BE2C (cell line): ENCODE measurements at regions not wholly inside any gene's neighbourhood (a gene's known extent, or its start where the extent isn't known, plus 50 kb on each side); places are given as distances from the start of the nearest gene placed in this dataset.

Experiments
- DNase-seq: peaks from one replicate; pipeline ENCODE4 v3.0.0-alpha.2; 2020
- H3K27me3 ChIP-seq: fragments of 250-450 bp; sonication (Bioruptor Pico); 2 replicates; pipeline ENCODE4 v1.5.1; 2020; ENCODE audit warnings: mild to moderate bottlenecking
- H3K36me3 ChIP-seq: fragments of 250-450 bp; sonication (Bioruptor Pico); 2 replicates; pipeline ENCODE4 v1.5.1; 2020; ENCODE audit warnings: mild to moderate bottlenecking
- H3K4me1 ChIP-seq: fragments of 250-450 bp; sonication (Bioruptor Pico); 2 replicates; pipeline ENCODE4 v1.5.1; 2020
- H3K4me3 ChIP-seq: 2 replicates; pipeline ENCODE4 v1.5.1; 2011; ENCODE audit warnings: low read depth, low read length
- H3K9me3 ChIP-seq: fragments of 250-450 bp; sonication (Bioruptor Pico); 2 replicates; pipeline ENCODE4 v1.5.1; 2020
- CTCF ChIP-seq: IDR thresholded peaks from 2 replicates; pipeline ENCODE4 v1.5.1; 2012; ENCODE audit warnings: mild to moderate bottlenecking, low read depth, low read length

DNA sequence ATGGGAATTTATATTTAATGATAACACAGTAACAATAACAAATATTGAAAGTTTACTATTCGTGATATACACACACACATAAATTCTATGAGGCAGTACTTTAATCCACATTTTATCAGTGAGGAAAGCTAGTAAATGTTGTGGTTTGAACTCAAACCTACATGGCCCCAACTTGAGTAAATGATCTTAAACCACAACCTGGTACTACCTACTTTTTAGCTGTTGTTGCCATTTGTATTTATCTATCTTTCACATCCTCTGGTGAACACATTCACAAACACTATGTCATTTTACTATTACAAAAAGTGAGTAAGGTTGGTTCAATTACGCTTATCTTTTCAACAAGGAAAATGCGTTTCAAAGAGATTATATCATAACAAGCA lies 186.1 kb downstream of the SMC2 start:
- Histone ChIP-seq H3K9me3 (no peaks in the 10 kb centered on the region), H3K4me3 (no peak overlapping the region), H3K27me3 (no peaks in the 10 kb centered on the region), H3K4me1 (no peaks in the 10 kb centered on the region), H3K36me3 (no peaks in the 10 kb centered on the region)
- TF ChIP-seq CTCF: no peak
- no peak for DNase-seq

- Histone ChIP-seq H3K36me3 (no peaks in the 10 kb centered on the region), H3K9me3 (no peaks in the 10 kb centered on the region), H3K4me3 (no peak overlapping the region), H3K27me3 (no peaks in the 10 kb centered on the region), H3K4me1 (no peaks in the 10 kb centered on the region)
- TF ChIP-seq CTCF: no peak
- no peak for DNase-seq
These were observed 186.6 kb downstream of the SMC2 start for GRCh38 chr9:104280711-104281110.

GRCh38 chr9:104286187-104286586 lies 192.1 kb downstream of the SMC2 start:
- Histone ChIP-seq H3K9me3 (no peaks in the 10 kb centered on the region), H3K4me3 (no peak overlapping the region), H3K36me3 (no peaks in the 10 kb centered on the region), H3K27me3 (no peaks in the 10 kb centered on the region), H3K4me1 (no peaks in the 10 kb centered on the region)
- DNase-seq: no peak
- no peak for TF ChIP-seq CTCF

DNA sequence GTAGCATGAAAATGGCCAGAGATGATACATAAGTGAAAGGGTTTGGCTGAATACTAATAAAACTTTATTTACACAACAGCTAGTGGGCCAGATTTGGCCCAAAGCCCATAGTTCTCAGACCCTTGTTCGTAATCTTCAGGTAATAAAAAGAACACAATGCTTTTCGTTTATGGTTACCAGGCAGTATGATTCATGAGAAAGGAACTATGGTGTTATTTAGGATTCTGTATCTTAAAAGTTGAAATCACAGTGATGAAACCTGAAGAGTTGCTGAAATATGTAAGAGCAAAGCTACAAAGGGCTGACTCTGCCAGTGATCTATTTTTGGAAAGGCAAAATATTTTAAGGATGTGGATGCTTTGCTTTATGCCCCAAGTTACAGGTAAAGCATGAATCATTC lies 192.7 kb downstream of the SMC2 start:
- H3K4me1 ChIP-seq: no peaks in the 10 kb centered on the region
- no peaks in the 10 kb centered on the region for H3K27me3 ChIP-seq
- no peaks in the 10 kb centered on the region for H3K9me3 ChIP-seq
- DNase-seq: no peak
- no peak for TF ChIP-seq CTCF
- H3K36me3 ChIP-seq: no peaks in the 10 kb centered on the region
- no peak overlapping the region for H3K4me3 ChIP-seq

GRCh38 chr9:104287253-104287878 lies 193.3 kb downstream of the SMC2 start:
- Histone ChIP-seq H3K4me3 (no peak overlapping the region), H3K27me3 (no peaks in the 10 kb centered on the region), H3K36me3 (no peaks in the 10 kb centered on the region), H3K4me1 (no peaks in the 10 kb centered on the region), H3K9me3 (no peaks in the 10 kb centered on the region)
- DNase-seq: no peak
- TF ChIP-seq CTCF: no peak

- no peak for DNase-seq
- Histone ChIP-seq H3K4me3 (no peak overlapping the region), H3K4me1 (no peaks in the 10 kb centered on the region), H3K27me3 (no peaks in the 10 kb centered on the region), H3K9me3 (no peaks in the 10 kb centered on the region), H3K36me3 (no peaks in the 10 kb centered on the region)
- TF ChIP-seq CTCF: no peak
These were observed 199.8 kb downstream of the SMC2 start for GRCh38 chr9:104293877-104294276.
